DND-41 (cell line): ENCODE measurements at regions not wholly inside any gene's neighbourhood (a gene's known extent, or its start where the extent isn't known, plus 50 kb on each side); places are given as distances from the start of the nearest gene placed in this dataset.

Experiments
- ATAC-seq: fragments of 200-7000 bp; cut with Tn5 transposase; 3 replicates; pipeline ENCODE4 v1.9.1; 2021; ENCODE audit warnings: low read depth; ENCODE audit not compliant: insufficient read depth
- DNase-seq: peaks from one replicate; pipeline ENCODE4 v3.0.0-alpha.2; 2020
- H2AFZ ChIP-seq: 2 replicates; pipeline ENCODE4 v1.6.0; 2012; ENCODE audit warnings: low read depth, low read length
- H3K27ac ChIP-seq: 2 replicates; pipeline ENCODE4 v1.5.1; 2012; ENCODE audit warnings: low read length, inconsistent platforms
- H3K27me3 ChIP-seq: fragments of 200-600 bp; sonication (generic); 2 replicates; pipeline ENCODE4 v1.6.0; 2012; ENCODE audit warnings: low read length, mild to moderate bottlenecking, inconsistent platforms; ENCODE audit not compliant: insufficient read depth, poor library complexity
- H3K36me3 ChIP-seq: 2 replicates; pipeline ENCODE4 v1.5.1; 2012; ENCODE audit warnings: low read length, inconsistent platforms; ENCODE audit not compliant: insufficient read depth
- H3K4me1 ChIP-seq: 2 replicates; pipeline ENCODE4 v1.5.1; 2012; ENCODE audit warnings: mild to moderate bottlenecking, low read length; ENCODE audit not compliant: insufficient read depth
- H3K4me2 ChIP-seq: 2 replicates; pipeline ENCODE4 v1.6.0; 2012; ENCODE audit warnings: mild to moderate bottlenecking, moderate library complexity, low read length, inconsistent platforms; ENCODE audit not compliant: insufficient read depth
- H3K4me3 ChIP-seq, 2 experiments: fragments of 200-600 bp in 1 of 2; shearing (Covaris generic) in 1 of 2; 2 replicates each; pipeline ENCODE4 v1.5.1; 2012 to 2016; ENCODE audit warnings: inconsistent platforms in 2 of 2, low read length in 2 of 2, mild to moderate bottlenecking in 2 of 2, low read depth in 1 of 2, moderate library complexity in 1 of 2
- H3K79me2 ChIP-seq: 2 replicates; pipeline ENCODE4 v1.6.0; 2012; ENCODE audit warnings: low read length, inconsistent platforms; ENCODE audit not compliant: insufficient read depth
- H3K9ac ChIP-seq: 2 replicates; pipeline ENCODE4 v1.6.0; 2012; ENCODE audit warnings: low read depth, mild to moderate bottlenecking, inconsistent platforms, low read length, moderate library complexity
- H3K9me3 ChIP-seq: 2 replicates; pipeline ENCODE4 v1.5.1; 2012; ENCODE audit warnings: low read length, moderate library complexity, mild to moderate bottlenecking, inconsistent platforms; ENCODE audit not compliant: insufficient read depth, severe bottlenecking
- H4K20me1 ChIP-seq: 2 replicates; pipeline ENCODE4 v1.6.0; 2012; ENCODE audit warnings: low read length; ENCODE audit not compliant: insufficient read depth
- CTCF ChIP-seq: IDR thresholded peaks from 2 replicates; pipeline ENCODE4 v1.5.1; 2012; ENCODE audit warnings: borderline replicate concordance, low read length, moderate library complexity, mild to moderate bottlenecking; ENCODE audit not compliant: poor library complexity, severe bottlenecking; ENCODE audit errors: extremely low read depth
- EZH2 ChIP-seq: IDR thresholded peaks from 3 replicates; pipeline ENCODE4 v1.6.1; 2012; ENCODE audit warnings: borderline replicate concordance, low read depth, mild to moderate bottlenecking, moderate library complexity, low read length, inconsistent platforms; ENCODE audit not compliant: severe bottlenecking

DNA sequence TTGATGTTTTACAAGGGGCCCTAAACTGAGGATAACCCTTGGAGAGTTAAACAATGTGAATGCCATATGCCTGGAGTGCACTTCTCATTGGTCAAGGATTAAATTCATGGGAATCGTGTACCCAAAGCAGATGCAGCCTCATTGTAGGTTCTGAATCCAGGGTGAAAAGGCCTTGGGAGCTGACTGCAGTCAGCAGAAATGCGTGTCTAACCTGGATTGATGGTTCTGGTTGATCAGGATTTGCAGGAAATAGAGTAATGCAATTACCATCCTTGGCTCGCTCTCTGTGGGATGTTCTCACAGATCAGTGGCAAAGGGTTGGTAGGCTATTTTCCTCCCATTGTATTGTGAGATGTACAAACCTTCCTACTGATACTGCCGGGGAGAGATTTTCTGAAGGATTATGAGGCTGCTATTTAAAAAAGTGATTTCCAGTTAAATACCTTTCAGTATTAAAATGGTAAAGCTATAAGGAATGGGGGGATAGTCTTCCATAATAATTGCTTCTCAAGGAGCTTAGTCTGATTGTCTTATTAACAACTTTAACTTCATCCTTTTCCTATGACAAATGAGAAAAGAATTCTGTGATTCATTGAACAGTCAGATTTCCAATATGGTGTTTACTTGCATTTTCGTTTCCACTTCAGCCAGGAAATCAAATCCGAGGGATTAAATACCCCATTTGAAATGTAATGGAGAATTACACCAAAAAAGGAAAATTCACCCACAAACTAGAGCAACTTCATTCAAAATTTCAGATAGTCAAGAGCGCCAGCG, 1028.1 kb upstream of the EEF2KMT start:
- TF ChIP-seq CTCF = no peak
- TF ChIP-seq EZH2 = no peak
- DNase-seq = no peak

GRCh38 chr16:6124136-6124535, 1026.5 kb upstream of the EEF2KMT start:
- no peak for ATAC-seq

More for the DNA sequence above, 1028.1 kb upstream of the EEF2KMT start:
- H3K9ac ChIP-seq = no peak overlapping the region
- H2AFZ ChIP-seq = no peak overlapping the region
- H4K20me1 ChIP-seq = no peaks in the 10 kb centered on the region
- H3K4me2 ChIP-seq = no peak overlapping the region
- H3K79me2 ChIP-seq = no peaks in the 10 kb centered on the region
- H3K9me3 ChIP-seq = no peaks in the 10 kb centered on the region
- no peaks in the 10 kb centered on the region for H3K36me3 ChIP-seq
- no peaks in the 10 kb centered on the region for H3K4me1 ChIP-seq
- no peak for ATAC-seq
- no peak overlapping the region for H3K4me3 ChIP-seq
- H3K27ac ChIP-seq = no peak overlapping the region
- H3K27me3 ChIP-seq = no peaks in the 10 kb centered on the region

DNA sequence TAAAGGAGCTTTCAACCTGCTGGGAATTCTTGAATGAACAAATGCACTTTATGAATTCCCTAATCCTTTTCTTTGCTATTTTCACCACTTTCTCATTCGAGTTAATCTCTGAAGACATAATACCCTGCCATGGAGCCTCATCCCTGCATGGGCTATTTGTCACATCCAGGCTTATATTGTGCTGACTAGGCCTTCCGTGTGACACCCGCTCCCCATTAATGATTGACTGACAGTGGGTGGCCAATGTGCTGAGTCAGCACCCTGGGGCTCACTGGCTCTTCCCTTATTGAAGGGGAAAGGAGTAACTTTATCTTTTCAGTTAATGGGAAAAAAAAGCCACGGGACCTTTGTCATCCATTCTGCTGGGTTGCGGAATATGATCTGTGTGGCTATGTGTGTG, 1024.8 kb upstream of the EEF2KMT start:
- H3K27me3 ChIP-seq = no peaks in the 10 kb centered on the region
- H4K20me1 ChIP-seq = no peaks in the 10 kb centered on the region
- H3K36me3 ChIP-seq = no peaks in the 10 kb centered on the region
- ATAC-seq = no peak
- TF ChIP-seq EZH2 (no peak), CTCF (no peak)
- H2AFZ ChIP-seq = no peak overlapping the region
- no peak overlapping the region for H3K4me3 ChIP-seq
- no peak overlapping the region for H3K4me2 ChIP-seq
- no peaks in the 10 kb centered on the region for H3K79me2 ChIP-seq
- H3K27ac ChIP-seq = no peak overlapping the region
- no peaks in the 10 kb centered on the region for H3K9me3 ChIP-seq
- no peak for DNase-seq
- H3K4me1 ChIP-seq = no peaks in the 10 kb centered on the region
- H3K9ac ChIP-seq = no peak overlapping the region

More at GRCh38 chr16:6124136-6124535, 1026.5 kb upstream of the EEF2KMT start:
- Histone ChIP-seq H4K20me1 (no peaks in the 10 kb centered on the region), H3K27me3 (no peaks in the 10 kb centered on the region), H3K9me3 (no peaks in the 10 kb centered on the region), H3K79me2 (no peaks in the 10 kb centered on the region), H3K9ac (no peak overlapping the region), H3K4me3 (no peak overlapping the region), H3K36me3 (no peaks in the 10 kb centered on the region), H3K4me2 (no peak overlapping the region), H3K27ac (no peak overlapping the region), H3K4me1 (no peaks in the 10 kb centered on the region), H2AFZ (no peak overlapping the region)
- no peak for TF ChIP-seq CTCF
- TF ChIP-seq EZH2 = no peak
- DNase-seq = no peak
